ENCODE measurements at regions not wholly inside any gene's neighbourhood (a gene's known extent, or its start where the extent isn't known, plus 50 kb on each side); places are given as distances from the start of the nearest gene placed in this dataset.

DNA sequence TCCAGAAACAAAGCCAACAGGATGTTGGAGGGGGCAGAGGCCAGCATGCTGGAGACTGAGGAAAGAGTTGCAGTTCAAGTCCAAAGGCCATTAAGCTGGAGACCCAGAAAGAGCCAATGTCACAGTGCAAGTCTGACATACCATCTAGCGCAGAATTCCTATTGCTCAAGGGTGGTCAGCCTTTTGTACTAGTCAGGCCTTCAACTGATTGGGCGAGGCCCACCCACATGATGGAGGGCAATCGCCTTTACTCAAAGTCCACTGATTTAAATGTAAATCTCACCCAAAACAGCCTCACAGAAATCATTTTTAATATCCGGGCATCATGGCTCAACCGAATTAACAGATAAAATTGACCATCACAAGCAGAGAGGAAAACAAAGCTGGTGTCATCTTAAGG, 113.9 kb downstream of the RCN1 start:
- no peak overlapping the region for H3K4me2 ChIP-seq
- H3K36me3 ChIP-seq (ENCODE audit: insufficient read depth), result no peaks in the 10 kb centered on the region
- H3K27me3 ChIP-seq (ENCODE audit: insufficient read depth), result no peaks in the 10 kb centered on the region
- no peak for DNase-seq (ENCODE audit: low spot score)
- H3K4me3 Mint-ChIP-seq, result no peak overlapping the region
- peaks cover 2% of the 10 kb centered on the region; the same call in 1 of the 3 replicates for H3K4me1 Mint-ChIP-seq
- no peaks in the 10 kb centered on the region for H3K9me3 Mint-ChIP-seq
- H3K4me1 ChIP-seq (ENCODE audit: insufficient read depth), result no peaks in the 10 kb centered on the region
- H2AFZ ChIP-seq, result no peak overlapping the region
- ATAC-seq, result no peak
- H3K27ac ChIP-seq (ENCODE audit: low read depth), result no peak overlapping the region
- H3F3A ChIP-seq (replicated peaks; ENCODE audit: low read depth), result no peaks in the 10 kb centered on the region
- 0 out of 2 replicates have a peak, but pooled peaks cover 2% of the 10 kb centered on the region for H3K9me2 ChIP-seq (ENCODE audit: insufficient read depth)
- no peaks in the 10 kb centered on the region for H3K36me3 Mint-ChIP-seq (ENCODE audit: low read depth)
- TF ChIP-seq CREB1 (CRISPR knock-in tag; IDR thresholded peaks at IDR 0.05; ENCODE audit: low read depth) (no peak), ZNF114 (CRISPR knock-in tag; IDR thresholded peaks at IDR 0.05) (no peak)
- TF ChIP-seq, protein P1, sequence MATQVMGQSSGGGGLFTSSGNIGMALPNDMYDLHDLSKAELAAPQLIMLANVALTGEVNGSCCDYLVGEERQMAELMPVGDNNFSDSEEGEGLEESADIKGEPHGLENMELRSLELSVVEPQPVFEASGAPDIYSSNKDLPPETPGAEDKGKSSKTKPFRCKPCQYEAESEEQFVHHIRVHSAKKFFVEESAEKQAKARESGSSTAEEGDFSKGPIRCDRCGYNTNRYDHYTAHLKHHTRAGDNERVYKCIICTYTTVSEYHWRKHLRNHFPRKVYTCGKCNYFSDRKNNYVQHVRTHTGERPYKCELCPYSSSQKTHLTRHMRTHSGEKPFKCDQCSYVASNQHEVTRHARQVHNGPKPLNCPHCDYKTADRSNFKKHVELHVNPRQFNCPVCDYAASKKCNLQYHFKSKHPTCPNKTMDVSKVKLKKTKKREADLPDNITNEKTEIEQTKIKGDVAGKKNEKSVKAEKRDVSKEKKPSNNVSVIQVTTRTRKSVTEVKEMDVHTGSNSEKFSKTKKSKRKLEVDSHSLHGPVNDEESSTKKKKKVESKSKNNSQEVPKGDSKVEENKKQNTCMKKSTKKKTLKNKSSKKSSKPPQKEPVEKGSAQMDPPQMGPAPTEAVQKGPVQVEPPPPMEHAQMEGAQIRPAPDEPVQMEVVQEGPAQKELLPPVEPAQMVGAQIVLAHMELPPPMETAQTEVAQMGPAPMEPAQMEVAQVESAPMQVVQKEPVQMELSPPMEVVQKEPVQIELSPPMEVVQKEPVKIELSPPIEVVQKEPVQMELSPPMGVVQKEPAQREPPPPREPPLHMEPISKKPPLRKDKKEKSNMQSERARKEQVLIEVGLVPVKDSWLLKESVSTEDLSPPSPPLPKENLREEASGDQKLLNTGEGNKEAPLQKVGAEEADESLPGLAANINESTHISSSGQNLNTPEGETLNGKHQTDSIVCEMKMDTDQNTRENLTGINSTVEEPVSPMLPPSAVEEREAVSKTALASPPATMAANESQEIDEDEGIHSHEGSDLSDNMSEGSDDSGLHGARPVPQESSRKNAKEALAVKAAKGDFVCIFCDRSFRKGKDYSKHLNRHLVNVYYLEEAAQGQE (IDR thresholded peaks at IDR 0.05; ENCODE audit: unreplicated experiment), result no peak
- no peak overlapping the region for H3K4me3 ChIP-seq
- no peaks in the 10 kb centered on the region for H4K20me1 ChIP-seq (replicated peaks; ENCODE audit: insufficient read depth)
- peaks cover 2% of the 10 kb centered on the region for H3K27me3 Mint-ChIP-seq (ENCODE audit: insufficient read depth, low read depth, poor library complexity)
- H3K27ac Mint-ChIP-seq, result no peak overlapping the region
- no peaks in the 10 kb centered on the region for H3K79me2 ChIP-seq (replicated peaks; ENCODE audit: insufficient read depth)

DNA sequence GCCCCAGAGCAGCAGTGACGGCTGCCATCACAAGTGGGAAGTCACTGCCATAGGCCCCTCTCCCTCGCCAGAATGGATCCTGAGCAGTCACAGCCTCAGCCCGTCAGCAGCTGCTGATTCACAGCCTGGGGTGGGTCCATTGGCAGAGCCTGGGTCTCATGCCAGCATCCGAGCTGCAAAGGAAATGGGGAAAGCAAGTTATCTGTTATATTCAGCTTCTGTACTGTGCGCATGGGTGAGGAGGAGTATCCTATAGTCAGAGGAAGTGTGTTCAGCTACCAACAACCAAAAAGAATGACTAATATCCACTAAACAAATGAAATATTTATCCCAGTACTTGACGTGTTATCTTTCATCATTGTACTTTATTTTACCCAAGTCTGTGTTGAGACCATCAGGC, 119.7 kb downstream of the RCN1 start:
- no peak overlapping the region for H3K4me2 ChIP-seq
- TF ChIP-seq ZNF114 (CRISPR knock-in tag; IDR thresholded peaks at IDR 0.05) (no peak), EZH2phosphoT487 (IDR thresholded peaks at IDR 0.05; ENCODE audit: unreplicated experiment) (no peak), NANOG (IDR thresholded peaks at IDR 0.05; ENCODE audit: borderline replicate concordance) (no peak), CREB1 (CRISPR knock-in tag; IDR thresholded peaks at IDR 0.05; ENCODE audit: low read depth) (no peak), STAT1 (IDR thresholded peaks at IDR 0.05; ENCODE audit: unreplicated experiment) (no peak), EZH2 (IDR thresholded peaks at IDR 0.05; ENCODE audit: low read depth, unreplicated experiment) (no peak)
- TF ChIP-seq, protein P2, sequence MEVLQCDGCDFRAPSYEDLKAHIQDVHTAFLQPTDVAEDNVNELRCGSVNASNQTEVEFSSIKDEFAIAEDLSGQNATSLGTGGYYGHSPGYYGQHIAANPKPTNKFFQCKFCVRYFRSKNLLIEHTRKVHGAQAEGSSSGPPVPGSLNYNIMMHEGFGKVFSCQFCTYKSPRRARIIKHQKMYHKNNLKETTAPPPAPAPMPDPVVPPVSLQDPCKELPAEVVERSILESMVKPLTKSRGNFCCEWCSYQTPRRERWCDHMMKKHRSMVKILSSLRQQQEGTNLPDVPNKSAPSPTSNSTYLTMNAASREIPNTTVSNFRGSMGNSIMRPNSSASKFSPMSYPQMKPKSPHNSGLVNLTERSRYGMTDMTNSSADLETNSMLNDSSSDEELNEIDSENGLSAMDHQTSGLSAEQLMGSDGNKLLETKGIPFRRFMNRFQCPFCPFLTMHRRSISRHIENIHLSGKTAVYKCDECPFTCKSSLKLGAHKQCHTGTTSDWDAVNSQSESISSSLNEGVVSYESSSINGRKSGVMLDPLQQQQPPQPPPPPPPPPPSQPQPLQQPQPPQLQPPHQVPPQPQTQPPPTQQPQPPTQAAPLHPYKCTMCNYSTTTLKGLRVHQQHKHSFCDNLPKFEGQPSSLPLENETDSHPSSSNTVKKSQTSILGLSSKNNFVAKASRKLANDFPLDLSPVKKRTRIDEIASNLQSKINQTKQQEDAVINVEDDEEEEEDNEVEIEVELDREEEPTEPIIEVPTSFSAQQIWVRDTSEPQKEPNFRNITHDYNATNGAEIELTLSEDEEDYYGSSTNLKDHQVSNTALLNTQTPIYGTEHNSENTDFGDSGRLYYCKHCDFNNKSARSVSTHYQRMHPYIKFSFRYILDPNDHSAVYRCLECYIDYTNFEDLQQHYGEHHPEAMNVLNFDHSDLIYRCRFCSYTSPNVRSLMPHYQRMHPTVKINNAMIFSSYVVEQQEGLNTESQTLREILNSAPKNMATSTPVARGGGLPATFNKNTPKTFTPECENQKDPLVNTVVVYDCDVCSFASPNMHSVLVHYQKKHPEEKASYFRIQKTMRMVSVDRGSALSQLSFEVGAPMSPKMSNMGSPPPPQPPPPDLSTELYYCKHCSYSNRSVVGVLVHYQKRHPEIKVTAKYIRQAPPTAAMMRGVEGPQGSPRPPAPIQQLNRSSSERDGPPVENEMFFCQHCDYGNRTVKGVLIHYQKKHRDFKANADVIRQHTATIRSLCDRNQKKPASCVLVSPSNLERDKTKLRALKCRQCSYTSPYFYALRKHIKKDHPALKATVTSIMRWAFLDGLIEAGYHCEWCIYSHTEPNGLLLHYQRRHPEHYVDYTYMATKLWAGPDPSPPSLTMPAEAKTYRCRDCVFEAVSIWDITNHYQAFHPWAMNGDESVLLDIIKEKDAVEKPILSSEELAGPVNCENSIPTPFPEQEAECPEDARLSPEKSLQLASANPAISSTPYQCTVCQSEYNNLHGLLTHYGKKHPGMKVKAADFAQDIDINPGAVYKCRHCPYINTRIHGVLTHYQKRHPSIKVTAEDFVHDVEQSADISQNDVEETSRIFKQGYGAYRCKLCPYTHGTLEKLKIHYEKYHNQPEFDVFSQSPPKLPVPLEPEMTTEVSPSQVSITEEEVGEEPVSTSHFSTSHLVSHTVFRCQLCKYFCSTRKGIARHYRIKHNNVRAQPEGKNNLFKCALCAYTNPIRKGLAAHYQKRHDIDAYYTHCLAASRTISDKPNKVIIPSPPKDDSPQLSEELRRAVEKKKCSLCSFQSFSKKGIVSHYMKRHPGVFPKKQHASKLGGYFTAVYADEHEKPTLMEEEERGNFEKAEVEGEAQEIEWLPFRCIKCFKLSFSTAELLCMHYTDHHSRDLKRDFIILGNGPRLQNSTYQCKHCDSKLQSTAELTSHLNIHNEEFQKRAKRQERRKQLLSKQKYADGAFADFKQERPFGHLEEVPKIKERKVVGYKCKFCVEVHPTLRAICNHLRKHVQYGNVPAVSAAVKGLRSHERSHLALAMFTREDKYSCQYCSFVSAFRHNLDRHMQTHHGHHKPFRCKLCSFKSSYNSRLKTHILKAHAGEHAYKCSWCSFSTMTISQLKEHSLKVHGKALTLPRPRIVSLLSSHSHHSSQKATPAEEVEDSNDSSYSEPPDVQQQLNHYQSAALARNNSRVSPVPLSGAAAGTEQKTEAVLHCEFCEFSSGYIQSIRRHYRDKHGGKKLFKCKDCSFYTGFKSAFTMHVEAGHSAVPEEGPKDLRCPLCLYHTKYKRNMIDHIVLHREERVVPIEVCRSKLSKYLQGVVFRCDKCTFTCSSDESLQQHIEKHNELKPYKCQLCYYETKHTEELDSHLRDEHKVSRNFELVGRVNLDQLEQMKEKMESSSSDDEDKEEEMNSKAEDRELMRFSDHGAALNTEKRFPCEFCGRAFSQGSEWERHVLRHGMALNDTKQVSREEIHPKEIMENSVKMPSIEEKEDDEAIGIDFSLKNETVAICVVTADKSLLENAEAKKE (CRISPR knock-in tag; IDR thresholded peaks at IDR 0.05), result no peak
- TF ChIP-seq, protein P1 (IDR thresholded peaks at IDR 0.05; ENCODE audit: unreplicated experiment), result no peak

More for the DNA sequence above, 119.7 kb downstream of the RCN1 start:
- Mint-ChIP-seq H3K4me1 (no peaks in the 10 kb centered on the region; the same call in 2 of the 3 replicates), H3K9me3 (no peaks in the 10 kb centered on the region), H3K4me3 (no peak overlapping the region), H3K27ac (no peak overlapping the region), H3K36me3 (ENCODE audit: low read depth) (no peaks in the 10 kb centered on the region), H3K27me3 (ENCODE audit: insufficient read depth, low read depth, poor library complexity) (peaks cover 6% of the 10 kb centered on the region)
- H3K27ac ChIP-seq (ENCODE audit: low read depth), result no peak overlapping the region
- no peaks in the 10 kb centered on the region for H3K9me2 ChIP-seq (ENCODE audit: insufficient read depth)
- no peak for DNase-seq (ENCODE audit: low spot score)
- H3K4me1 ChIP-seq (ENCODE audit: insufficient read depth), result no peaks in the 10 kb centered on the region
- H3K27me3 ChIP-seq (ENCODE audit: insufficient read depth), result no peaks in the 10 kb centered on the region
- H3K36me3 ChIP-seq (ENCODE audit: insufficient read depth), result no peaks in the 10 kb centered on the region
- H2AFZ ChIP-seq, result no peak overlapping the region
- ATAC-seq, result no peak
- no peak overlapping the region for H3K4me3 ChIP-seq
- H3K79me2 ChIP-seq (replicated peaks; ENCODE audit: insufficient read depth), result no peaks in the 10 kb centered on the region
- no peaks in the 10 kb centered on the region for H4K20me1 ChIP-seq (replicated peaks; ENCODE audit: insufficient read depth)
- H3F3A ChIP-seq (replicated peaks; ENCODE audit: low read depth), result no peaks in the 10 kb centered on the region

All from GM23338 (cell line).